Left renal pelvis (tissue), 4 donors: ENCODE measurements at regions not wholly inside any gene's neighbourhood (a gene's known extent, or its start where the extent isn't known, plus 50 kb on each side); places are given as distances from the start of the nearest gene placed in this dataset.

Source experiments
- DNase-seq, 4 donors: peaks; one replicate each; pipeline ENCODE4 v3.0.0-alpha.2; 2013; ENCODE audit warnings: low read depth in 4 of 4, low spot score in 3 of 4

GRCh38 chr1:58888833-58889232 lies 105.0 kb upstream of the JUN start:
- DNase-seq, result no peak

- no peak for DNase-seq
Measured at GRCh38 chr1:58890113-58890512, 106.3 kb upstream of the JUN start.

DNA sequence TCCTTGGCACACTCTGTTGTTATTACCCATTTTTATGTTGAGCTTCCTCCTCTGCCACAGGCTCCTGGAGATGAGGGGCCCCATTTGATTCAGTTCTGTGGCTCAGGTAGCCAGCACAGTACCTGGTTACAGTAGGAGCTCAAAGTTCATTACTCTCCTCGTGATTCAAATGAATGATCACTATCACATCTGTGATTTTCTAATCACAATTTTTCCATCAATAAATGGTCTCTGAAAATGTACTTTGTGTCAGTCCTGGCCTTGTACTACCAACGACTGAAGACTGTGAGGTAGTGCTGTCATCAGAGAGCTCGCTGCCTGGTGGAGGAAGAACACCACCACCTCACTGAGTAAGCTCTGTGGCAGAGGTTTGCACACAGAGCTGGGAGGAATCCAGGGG lies 106.8 kb upstream of the JUN start:
- no peak for DNase-seq

DNA sequence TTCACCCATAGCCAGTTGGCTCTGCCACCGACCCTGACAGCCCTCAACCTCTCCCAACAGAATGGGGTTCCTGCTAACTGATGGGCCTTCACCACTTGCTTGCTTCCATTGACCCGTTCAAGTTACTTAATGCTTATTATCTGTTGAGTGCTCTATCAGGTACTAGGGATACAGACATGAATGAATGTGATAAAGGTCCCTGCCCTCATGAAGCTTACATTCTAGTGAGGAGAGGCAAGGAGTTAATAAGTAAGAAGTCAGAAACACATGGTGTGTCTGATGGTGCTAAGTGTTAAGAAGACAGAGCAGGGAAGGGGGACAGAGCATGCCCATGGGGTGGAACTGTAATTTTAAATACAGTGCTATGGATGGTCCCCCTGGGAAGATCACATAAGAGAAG lies 107.5 kb upstream of the JUN start:
- no peak for DNase-seq

GRCh38 chr1:58893257-58893869 lies 109.5 kb upstream of the JUN start:
- no peak for DNase-seq

GRCh38 chr1:58895082-58895481 lies 111.2 kb upstream of the JUN start:
- DNase-seq, result no peak

DNA sequence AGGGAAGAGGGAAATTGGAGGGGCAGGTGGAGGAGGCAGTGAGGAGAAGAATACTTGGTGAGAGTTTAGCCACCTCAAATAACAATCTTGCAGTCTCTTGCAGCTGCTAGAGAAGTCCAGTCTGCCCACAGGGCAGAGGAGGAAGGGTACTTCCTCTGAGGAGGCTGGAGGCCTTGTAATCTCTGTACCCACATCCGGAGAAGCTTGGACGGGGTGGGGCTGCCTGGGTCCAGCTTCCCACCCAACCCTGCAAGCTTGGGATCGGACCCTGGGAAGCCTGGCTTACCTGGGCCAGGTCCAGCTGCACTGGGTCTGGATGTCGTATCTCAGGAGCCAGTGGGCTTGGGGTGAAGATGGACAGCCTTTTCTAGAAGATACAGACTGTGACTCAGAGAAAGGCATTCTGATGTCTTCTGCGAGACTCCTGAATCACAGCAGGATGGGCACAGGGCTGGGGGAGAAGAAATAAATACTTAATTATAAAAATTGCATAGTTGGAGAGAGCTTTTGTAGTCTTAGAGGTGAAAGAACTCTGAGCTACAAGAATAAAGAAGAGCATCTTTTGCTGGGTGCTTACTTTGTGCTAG lies 111.8 kb upstream of the JUN start:
- no peak for DNase-seq

DNA sequence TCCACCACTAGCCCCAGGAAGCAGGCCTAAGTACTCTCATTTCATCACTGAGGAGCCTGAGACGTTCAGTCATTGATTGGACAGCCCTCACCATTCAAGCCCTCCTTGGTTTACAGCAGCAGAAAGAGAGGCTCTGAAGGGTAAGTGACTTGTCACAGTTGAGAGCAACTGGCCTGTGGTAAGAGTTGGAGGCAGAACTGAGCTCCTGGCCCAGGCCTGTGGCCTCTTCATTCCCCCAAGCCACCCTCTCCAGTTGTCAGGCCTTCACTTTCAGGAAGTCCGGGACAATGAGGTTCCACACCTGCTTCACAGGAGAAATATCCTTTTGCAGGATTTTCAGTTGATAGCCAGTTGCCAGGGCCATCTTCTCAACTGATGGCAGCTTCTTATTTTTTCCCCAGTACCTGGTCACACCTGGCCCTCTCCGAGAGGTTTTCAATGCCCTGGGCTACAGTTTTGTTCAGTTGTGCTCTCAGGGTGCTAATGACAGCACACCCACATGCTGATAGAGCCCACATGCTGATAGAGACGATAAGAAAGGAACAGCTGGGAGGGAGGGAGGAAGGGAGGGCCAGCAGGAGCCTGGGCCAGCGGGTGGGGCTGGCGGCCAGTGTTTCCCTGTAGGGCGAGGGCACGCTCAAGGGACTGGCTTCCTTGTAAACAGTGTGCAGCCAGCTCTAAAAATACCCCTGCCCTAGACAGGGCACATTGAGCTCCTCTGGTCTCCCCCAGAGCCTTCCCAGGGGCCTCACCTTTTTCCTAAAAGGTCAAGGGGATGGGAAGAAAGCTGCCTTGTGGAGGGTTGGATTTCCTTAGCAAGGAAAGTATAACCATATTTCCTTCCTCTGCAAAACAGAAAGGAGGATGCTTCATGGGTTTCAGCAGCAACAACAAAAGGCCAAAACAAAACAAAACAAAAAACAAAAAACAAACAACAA lies 112.7 kb upstream of the JUN start:
- no peak for DNase-seq

GRCh38 chr1:58898739-58899586 lies 115.1 kb upstream of the JUN start:
- DNase-seq, result no peak

DNA sequence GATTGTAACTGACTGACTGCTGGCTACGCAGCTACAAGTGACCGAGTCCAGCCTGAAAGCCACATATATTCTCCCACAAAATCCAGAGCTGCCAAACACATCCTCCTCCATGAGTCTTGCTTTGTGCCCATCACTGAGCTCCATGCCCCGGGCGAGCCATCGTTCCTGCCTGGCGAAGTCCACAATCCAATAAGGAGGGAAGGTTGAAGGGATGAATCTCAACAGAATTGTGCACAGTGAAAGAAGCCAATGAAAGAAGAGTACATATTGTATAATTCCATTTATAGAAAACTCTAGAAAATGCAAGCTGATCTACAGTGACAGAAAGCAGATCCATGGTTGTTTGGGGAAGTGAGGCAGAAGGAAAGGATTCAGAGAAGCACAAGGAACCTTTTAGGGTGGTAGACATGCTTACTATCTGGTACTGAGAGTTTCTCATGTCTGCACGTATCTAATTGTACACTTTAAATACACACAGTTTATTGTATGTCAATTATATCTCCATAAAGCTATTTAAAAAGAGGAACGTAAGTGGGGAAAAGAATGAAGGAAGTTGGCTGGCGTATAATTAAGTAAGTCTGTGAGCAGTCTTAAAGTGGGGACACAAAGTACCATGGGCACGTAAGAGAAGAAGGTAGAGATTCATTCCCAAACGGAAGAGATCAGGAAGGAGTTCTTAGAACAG lies 115.9 kb upstream of the JUN start:
- no peak for DNase-seq

- DNase-seq, result no peak
Measured at GRCh38 chr1:58900396-58900795, 116.5 kb upstream of the JUN start.

- DNase-seq, result no peak
Measured at GRCh38 chr1:58901008-58901407, 117.2 kb upstream of the JUN start.

DNA sequence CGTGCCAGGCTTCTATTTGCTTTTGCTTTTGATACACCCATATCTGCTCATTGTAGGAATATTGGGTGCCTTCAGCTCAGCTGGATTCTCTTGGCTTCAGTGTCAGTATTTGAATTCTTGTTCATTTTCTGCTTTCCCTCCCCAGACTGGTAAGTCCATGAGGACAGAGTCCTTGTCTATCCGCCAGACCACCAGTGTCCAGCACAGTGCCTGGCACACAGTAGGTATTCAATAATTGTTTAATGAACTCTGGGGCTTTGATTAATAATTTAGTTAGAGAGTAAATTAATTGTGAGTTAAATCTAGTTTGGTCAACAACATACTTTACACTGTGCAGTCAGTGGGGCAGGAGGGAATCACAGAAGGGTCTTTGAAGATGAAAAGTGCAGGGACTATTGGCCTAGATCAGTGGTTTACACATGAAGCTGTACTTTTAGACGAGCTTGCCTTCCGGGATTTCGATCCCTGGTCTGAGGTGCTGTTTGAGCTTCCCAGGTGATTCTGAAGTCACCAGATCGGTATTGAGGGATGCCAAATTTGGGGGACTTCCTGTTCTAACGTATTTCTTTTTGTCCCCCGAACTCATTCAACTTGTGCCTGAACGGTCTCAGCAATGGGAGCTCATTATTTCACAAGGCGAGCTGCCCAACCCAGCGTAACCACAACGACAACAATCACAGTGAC lies 119.1 kb upstream of the JUN start:
- DNase-seq, result no peak

- peak in 3 of 4 donors; percentile 67 to 69 (median 67) for DNase-seq
Measured at GRCh38 chr1:58903514-58904298, 119.9 kb upstream of the JUN start.

DNA sequence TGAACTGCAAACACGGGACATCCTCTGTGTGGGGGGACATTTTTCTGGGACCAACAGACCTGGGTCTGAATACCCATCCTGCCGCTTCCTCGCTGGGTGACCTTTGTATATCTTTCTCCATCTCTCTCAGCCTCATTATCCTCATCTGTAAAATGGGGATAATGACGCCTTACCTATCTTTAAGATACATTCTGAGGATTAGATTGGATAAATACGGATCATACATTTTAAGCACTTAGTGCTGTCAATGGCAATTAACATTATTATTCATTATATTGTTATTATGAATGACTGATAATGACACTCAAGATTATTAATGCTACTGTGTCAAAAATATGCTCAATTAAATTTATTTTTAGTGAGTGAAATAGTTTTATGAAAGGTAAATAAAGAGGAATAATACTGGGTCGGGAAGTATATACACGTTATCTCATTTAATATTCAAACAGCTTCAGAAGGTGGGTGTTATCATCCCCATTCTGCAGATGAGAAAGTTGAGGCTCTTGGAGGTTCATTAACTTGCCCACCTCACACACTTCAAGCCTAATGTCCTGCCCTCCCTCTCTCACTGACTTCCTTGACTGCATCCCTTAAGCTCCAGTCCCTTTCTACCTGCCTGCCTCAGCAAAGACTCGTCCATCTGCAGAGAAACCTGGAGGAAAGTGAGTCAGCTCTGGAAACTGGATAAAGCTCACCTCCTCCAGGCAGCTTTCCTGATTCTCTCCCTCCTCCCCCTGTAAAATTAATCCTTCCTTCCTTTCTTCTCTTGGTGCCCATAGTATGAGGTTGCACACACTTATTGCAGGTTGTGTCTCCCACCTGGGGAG lies 120.7 kb upstream of the JUN start:
- DNase-seq, result no peak

DNA sequence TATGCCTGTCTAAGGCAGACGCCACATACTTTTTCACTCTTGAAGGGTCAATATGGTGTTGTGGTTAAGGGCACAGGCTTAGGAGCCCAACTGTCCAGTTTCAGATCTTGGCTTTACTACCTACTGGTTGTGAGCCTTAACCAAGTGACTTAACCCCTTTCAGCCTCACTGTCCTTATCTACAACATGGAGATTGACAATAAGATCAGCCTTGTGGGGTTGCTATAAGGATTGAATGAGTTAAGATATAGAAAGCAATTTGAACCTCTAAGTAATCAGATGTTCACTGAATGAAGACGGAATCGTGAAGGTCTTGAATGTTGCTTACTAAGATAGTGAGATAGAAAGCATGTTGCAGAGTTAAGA lies 121.3 kb upstream of the JUN start:
- DNase-seq, result no peak

DNA sequence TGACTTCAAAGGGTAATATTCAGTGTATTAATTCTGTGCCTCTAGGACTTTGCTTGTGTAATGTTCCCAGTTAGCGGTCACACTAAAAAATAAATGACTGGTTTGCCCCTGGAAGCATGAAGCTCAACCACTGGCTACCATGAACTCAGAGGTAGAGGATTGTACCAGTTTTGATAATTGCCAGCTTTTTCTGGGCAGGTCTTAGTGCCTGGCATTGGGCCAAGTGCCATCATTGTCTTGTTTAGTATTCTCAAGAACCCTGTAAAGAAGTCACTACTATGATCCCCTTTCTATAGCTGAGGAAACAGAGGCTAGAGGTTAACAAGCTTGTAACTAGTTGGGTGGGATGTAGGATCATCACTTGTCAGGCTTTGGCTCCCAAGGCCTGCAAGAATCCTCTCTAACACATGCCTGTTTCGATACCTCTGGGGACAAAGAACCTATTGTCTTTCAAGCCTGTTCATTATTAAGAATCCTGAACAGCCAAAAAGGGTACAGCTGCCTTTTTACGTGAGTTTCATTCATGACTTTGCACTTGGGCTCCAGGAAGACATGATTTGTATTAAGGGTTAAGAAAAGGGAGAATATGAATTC lies 121.9 kb upstream of the JUN start:
- no peak for DNase-seq

- no peak for DNase-seq
Measured at GRCh38 chr1:58907398-58907797, 123.6 kb upstream of the JUN start.
